NCI-H2196 (cell line): ENCODE measurements at regions not wholly inside any gene's neighbourhood (a gene's known extent, or its start where the extent isn't known, plus 50 kb on each side); places are given as distances from the start of the nearest gene placed in this dataset.
"Not testable (repeated sequence)": the region's sequence is repeated elsewhere in the genome, so short reads cannot be mapped to it uniquely, and the experiment has no call there.

Experiments used
- DNase-seq: peaks from one replicate; lab custom pipeline; 2025; ENCODE audit not compliant: unreplicated experiment; lab: John Stamatoyannopoulos, UW

GRCh38 chr18:22731398-22731797 lies 201.7 kb upstream of the RBBP8 start:
- DNase-seq: no peak

GRCh38 chr18:22734105-22734661 lies 198.9 kb upstream of the RBBP8 start:
- DNase-seq: no peak

GRCh38 chr18:22734791-22735627 lies 198.1 kb upstream of the RBBP8 start:
- DNase-seq: no peak

GRCh38 chr18:22737054-22737453 lies 196.1 kb upstream of the RBBP8 start:
- DNase-seq: no peak

- no peak for DNase-seq
Observed at GRCh38 chr18:22739061-22739642, 194.0 kb upstream of the RBBP8 start.

GRCh38 chr18:22739789-22740188 lies 193.3 kb upstream of the RBBP8 start:
- no peak for DNase-seq

- DNase-seq: no peak
Observed at GRCh38 chr18:22741318-22741717, 191.8 kb upstream of the RBBP8 start.

- DNase-seq: no peak
Observed at GRCh38 chr18:22742409-22742808, 190.7 kb upstream of the RBBP8 start.

GRCh38 chr18:22745966-22746365 lies 187.2 kb upstream of the RBBP8 start:
- no peak for DNase-seq

- no peak for DNase-seq
Observed at GRCh38 chr18:22752014-22752413, 181.1 kb upstream of the RBBP8 start.

GRCh38 chr18:22753130-22753831 lies 179.8 kb upstream of the RBBP8 start:
- no peak for DNase-seq

- not testable (repeated sequence) for DNase-seq
Observed at GRCh38 chr18:22764005-22764404, 169.1 kb upstream of the RBBP8 start.

GRCh38 chr18:22765896-22766295 lies 167.2 kb upstream of the RBBP8 start:
- DNase-seq: no peak

GRCh38 chr18:22767653-22768052 lies 165.5 kb upstream of the RBBP8 start:
- no peak for DNase-seq

GRCh38 chr18:22773944-22774343 lies 159.2 kb upstream of the RBBP8 start:
- DNase-seq: no peak

GRCh38 chr18:22778996-22779395 lies 154.1 kb upstream of the RBBP8 start:
- DNase-seq: no peak

- DNase-seq: no peak
Observed at GRCh38 chr18:22783245-22783644, 149.9 kb upstream of the RBBP8 start.

- DNase-seq: no peak
Observed at GRCh38 chr18:22783662-22784076, 149.5 kb upstream of the RBBP8 start.

GRCh38 chr18:22789052-22789451 lies 144.1 kb upstream of the RBBP8 start:
- no peak for DNase-seq

GRCh38 chr18:22789600-22789999 lies 143.5 kb upstream of the RBBP8 start:
- no peak for DNase-seq

GRCh38 chr18:22790545-22791309 lies 142.4 kb upstream of the RBBP8 start:
- DNase-seq: no peak
